Gastrocnemius medialis (tissue), 4 donors: ENCODE measurements at regions not wholly inside any gene's neighbourhood (a gene's known extent, or its start where the extent isn't known, plus 50 kb on each side); places are given as distances from the start of the nearest gene placed in this dataset.

Source experiments
- POLR2A ChIP-seq, 2 donors: fragments of 450-650 bp; IDR thresholded peaks; one replicate each; pipeline ENCODE4 v1.6.1; 2017; ENCODE audit warnings: antibody characterized with exemption in 2 of 2, mild to moderate bottlenecking in 2 of 2, moderate library complexity in 2 of 2
- TF ChIP-seq, protein P1 (sequence below), 5 experiments: fragments of 450-650 bp in 3 of 5; fragments of 200-600 bp in 2 of 5; sonication (generic) in 2 of 5; IDR thresholded peaks in 4 of 5; conservative IDR thresholded peaks in 1 of 5; 1 replicate in 4 of 5; 2 replicates in 1 of 5; pipeline ENCODE4 v1.5.1; 2016 to 2019; ENCODE audit warnings: antibody characterized with exemption in 5 of 5, mild to moderate bottlenecking in 3 of 5, moderate library complexity in 3 of 5

DNA sequence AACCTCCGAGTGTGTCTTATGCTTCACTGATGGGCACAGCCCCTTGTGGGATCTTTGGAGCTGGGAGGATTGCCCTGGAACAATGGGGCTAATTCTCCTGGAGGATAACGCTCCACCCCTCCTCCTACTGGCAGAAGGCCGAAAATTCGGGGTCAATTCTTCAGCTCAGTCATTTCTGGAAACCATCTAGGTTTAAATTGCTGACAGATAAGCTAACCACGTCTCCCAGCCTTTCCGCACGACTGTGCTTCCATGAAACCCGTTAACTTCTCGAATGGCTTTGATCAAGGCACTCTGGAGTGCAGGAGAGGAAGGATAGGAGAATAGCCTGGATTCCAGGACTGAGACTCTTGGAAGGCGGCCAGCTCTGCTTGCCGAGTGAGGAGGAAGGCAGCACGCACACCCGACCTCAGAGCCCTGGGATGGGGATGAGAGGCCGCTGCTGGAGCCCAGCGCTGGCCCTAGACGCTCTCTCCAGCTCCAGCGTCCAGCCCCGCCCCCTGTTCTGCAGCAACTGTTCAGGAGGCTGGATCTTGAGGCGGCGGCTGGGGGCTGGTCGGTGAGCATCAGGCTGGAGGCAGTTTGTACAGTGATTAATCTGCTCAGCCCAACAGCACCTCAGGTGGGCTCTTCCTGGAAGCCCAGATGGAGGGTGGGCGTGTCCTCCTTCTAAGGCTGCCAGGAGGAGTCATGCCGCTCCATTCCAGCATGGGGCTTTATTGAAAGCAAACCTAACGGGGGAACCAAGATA is 176.7 kb upstream of the NCAM1 start:
- no peak for TF ChIP-seq POLR2A (IDR thresholded peaks at IDR 0.05)
- TF ChIP-seq, protein P1, sequence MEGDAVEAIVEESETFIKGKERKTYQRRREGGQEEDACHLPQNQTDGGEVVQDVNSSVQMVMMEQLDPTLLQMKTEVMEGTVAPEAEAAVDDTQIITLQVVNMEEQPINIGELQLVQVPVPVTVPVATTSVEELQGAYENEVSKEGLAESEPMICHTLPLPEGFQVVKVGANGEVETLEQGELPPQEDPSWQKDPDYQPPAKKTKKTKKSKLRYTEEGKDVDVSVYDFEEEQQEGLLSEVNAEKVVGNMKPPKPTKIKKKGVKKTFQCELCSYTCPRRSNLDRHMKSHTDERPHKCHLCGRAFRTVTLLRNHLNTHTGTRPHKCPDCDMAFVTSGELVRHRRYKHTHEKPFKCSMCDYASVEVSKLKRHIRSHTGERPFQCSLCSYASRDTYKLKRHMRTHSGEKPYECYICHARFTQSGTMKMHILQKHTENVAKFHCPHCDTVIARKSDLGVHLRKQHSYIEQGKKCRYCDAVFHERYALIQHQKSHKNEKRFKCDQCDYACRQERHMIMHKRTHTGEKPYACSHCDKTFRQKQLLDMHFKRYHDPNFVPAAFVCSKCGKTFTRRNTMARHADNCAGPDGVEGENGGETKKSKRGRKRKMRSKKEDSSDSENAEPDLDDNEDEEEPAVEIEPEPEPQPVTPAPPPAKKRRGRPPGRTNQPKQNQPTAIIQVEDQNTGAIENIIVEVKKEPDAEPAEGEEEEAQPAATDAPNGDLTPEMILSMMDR (IDR thresholded peaks at IDR 0.05 in 4 of 5, conservative IDR thresholded peaks at IDR 0.05 in 1 of 5): no peak
